ENCODE measurements at regions not wholly inside any gene's neighbourhood (a gene's known extent, or its start where the extent isn't known, plus 50 kb on each side); places are given as distances from the start of the nearest gene placed in this dataset.

- no peak overlapping the region for H3K4ac ChIP-seq (replicated peaks; ENCODE audit: insufficient read length, low read depth, low read length)
- FAIRE-seq (no peak), DNase-seq (ENCODE audit: low read depth in 1 of 2, low spot score in 2 of 2) (no peak)
- POLR2A ChIA-PET (ENCODE audit: partially characterized antibody): no interaction called here
- no peak overlapping the region for H3K4me2 ChIP-seq (ENCODE audit: insufficient read depth in 1 of 2, low read depth in 2 of 2, low read length in 2 of 2)
- no peak overlapping the region for H3K4me3 ChIP-seq (ENCODE audit: extremely low read depth in 1 of 4, insufficient read depth in 2 of 4, low read depth in 3 of 4, low read length in 4 of 4)
- no peaks in the 10 kb centered on the region for H3K4me1 ChIP-seq (replicated peaks in 1 of 4; ENCODE audit: control insufficient read depth in 3 of 4, insufficient read depth in 4 of 4, low read length in 3 of 4)
- H3K18ac ChIP-seq (ENCODE audit: extremely low read depth, low read length): no peak overlapping the region
- H3K23ac ChIP-seq (ENCODE audit: insufficient read length): no peak overlapping the region
- no peak overlapping the region for H2AFZ ChIP-seq (ENCODE audit: low read length)
- no peaks in the 10 kb centered on the region for H3K36me3 ChIP-seq (ENCODE audit: control insufficient read depth in 2 of 4, insufficient read depth in 4 of 4, low read length in 3 of 4)
- H3K79me1 ChIP-seq (ENCODE audit: low read depth, low read length): no peaks in the 10 kb centered on the region
- H3K23me2 ChIP-seq (ENCODE audit: low read depth, low read length): no peaks in the 10 kb centered on the region
- H2BK5ac ChIP-seq (ENCODE audit: low read depth, low read length): no peak overlapping the region
- H2BK15ac ChIP-seq (ENCODE audit: low read length): no peak overlapping the region
- H2AK5ac ChIP-seq (ENCODE audit: low read depth, low read length): no peak overlapping the region
- H3K27ac ChIP-seq (ENCODE audit: low read depth, low read length): no peak overlapping the region
- no peak overlapping the region for H2BK20ac ChIP-seq (ENCODE audit: low read length)
- H3K9ac ChIP-seq (replicated peaks in 1 of 4; ENCODE audit: extremely low read depth in 1 of 4, low read depth in 3 of 4, low read length in 3 of 4): no peak overlapping the region
- no peak overlapping the region for H3K14ac ChIP-seq (ENCODE audit: insufficient read length)
- no peak overlapping the region for H4K5ac ChIP-seq (ENCODE audit: insufficient read length, low read depth, low read length)
- H3K79me2 ChIP-seq (ENCODE audit: control insufficient read depth in 1 of 2, insufficient read depth in 2 of 2, low read length in 2 of 2): no peaks in the 10 kb centered on the region
- H4K91ac ChIP-seq (replicated peaks; ENCODE audit: insufficient read length, low read length): no peak overlapping the region
- H3K9me3 ChIP-seq (ENCODE audit: insufficient read depth in 2 of 2, low read depth in 1 of 2, low read length in 1 of 2): no peaks in the 10 kb centered on the region
- no peak overlapping the region for H2BK12ac ChIP-seq (ENCODE audit: low read depth, low read length)
- CTCF ChIA-PET (ENCODE audit: partially characterized antibody): interaction anchor here (1.9 to 2.0 kb wide), 2 partner anchors 13 to 16 kb away, joined by 6 to 7 read pairs; no protein-coding TSS in a partner anchor
- H4K20me1 ChIP-seq (replicated peaks in 1 of 2; ENCODE audit: control insufficient read depth in 1 of 2, insufficient read depth in 2 of 2, low read length in 2 of 2): no peaks in the 10 kb centered on the region
- 88% methylated on average over 7 of the region's 7 CpGs; no CpG with 5 or more reads in 1 of the 2 experiments for WGBS, 2 experiments (ENCODE audit: extremely low coverage in 1 of 2, insufficient coverage in 1 of 2, insufficient read length in 1 of 2, insufficient replicate concordance in 2 of 2, low coverage in 1 of 2, low lambda C conversion rate in 2 of 2, missing lambda C conversion rate in 1 of 2)
- no peak overlapping the region for H4K8ac ChIP-seq (ENCODE audit: extremely low read depth, insufficient read depth, low read length)
- no peaks in the 10 kb centered on the region for H3K27me3 ChIP-seq (replicated peaks in 1 of 4; ENCODE audit: control insufficient read depth in 3 of 4, extremely low read depth in 1 of 4, insufficient read depth in 3 of 4, low read length in 3 of 4)
- H2BK120ac ChIP-seq (replicated peaks; ENCODE audit: low read depth, low read length): no peak overlapping the region
- H3K56ac ChIP-seq (replicated peaks; ENCODE audit: insufficient read length, low read depth, low read length): no peak overlapping the region
- no peak for TF ChIP-seq POLR2AphosphoS5 (IDR thresholded peaks at IDR 0.05; ENCODE audit: low read depth, low read length)
- TF ChIP-seq BRCA1 (IDR thresholded peaks at IDR 0.05; ENCODE audit: low read depth, low read length): no peak
These were observed 481.1 kb downstream of the MIAT start for GRCh38 chr22:27138471-27138870.

Data from H1 (cell line).